Activated CD8-positive, alpha-beta T cell treated with anti-CD3 and anti-CD28 coated beads for 36 hours (primary cell): ENCODE measurements at regions not wholly inside any gene's neighbourhood (a gene's known extent, or its start where the extent isn't known, plus 50 kb on each side); places are given as distances from the start of the nearest gene placed in this dataset.

Experiments used
- ATAC-seq: fragments of 200-7000 bp; cut with Tn5 transposase; one replicate; pipeline ENCODE4 v1.10.0; 2021; ENCODE audit warnings: mild to moderate bottlenecking, moderate library complexity
- CTCF ChIA-PET: fragments of 350-600 bp; sonication (Branson Sonifier 250); formaldehyde crosslinking; loops from one replicate; lab custom pipeline; 2021; ENCODE audit warnings: antibody characterized with exemption; lab: Charles Lee
- POLR2A ChIA-PET: fragments of 350-600 bp; sonication (Branson Sonifier 250); formaldehyde crosslinking; loops from one replicate; lab custom pipeline; 2021; ENCODE audit warnings: antibody characterized with exemption; lab: Charles Lee
- DNase-seq: peaks from one replicate; pipeline ENCODE4 v3.0.0-alpha.2; 2020
- H3K27ac Mint-ChIP-seq: one replicate; pipeline ENCODE4 v1.8.0; 2021; ENCODE audit warnings: mild to moderate bottlenecking, mixed read lengths
- H3K27me3 Mint-ChIP-seq: one replicate; pipeline ENCODE4 v1.8.0; 2021; ENCODE audit warnings: mixed read lengths
- H3K36me3 Mint-ChIP-seq: one replicate; pipeline ENCODE4 v1.8.0; 2021; ENCODE audit warnings: low read depth, mixed read lengths
- H3K4me1 Mint-ChIP-seq: one replicate; pipeline ENCODE4 v1.8.0; 2021; ENCODE audit warnings: low read depth, mixed read lengths
- H3K4me3 Mint-ChIP-seq: one replicate; pipeline ENCODE4 v1.8.0; 2021; ENCODE audit warnings: mild to moderate bottlenecking, moderate library complexity, mixed read lengths
- H3K9me3 Mint-ChIP-seq: one replicate; pipeline ENCODE4 v1.8.0; 2021; ENCODE audit warnings: mixed read lengths
- CTCF ChIP-seq: fragments of 200-600 bp; IDR thresholded peaks from one replicate; pipeline ENCODE4 v1.8.0; 2022; ENCODE audit warnings: antibody characterized with exemption, mild to moderate bottlenecking
- intact Hi-C: fragments of 100-400 bp; cut with micrococcal nuclease; formaldehyde crosslinking; loops from one replicate; pipeline ENCODE4 v1.10.0; 2022

GRCh38 chrX:9172464-9172850, 138.5 kb upstream of the FAM9B start:
- DNase-seq (no peak), ATAC-seq (no peak)
- CTCF ChIA-PET: interaction anchor here (0.8 kb wide), 1 partner anchor 10 kb away, joined by 5 read pairs; no protein-coding TSS in a partner anchor
- Mint-ChIP-seq H3K27me3 (no peaks in the 10 kb centered on the region), H3K9me3 (peaks cover 4% of the 10 kb centered on the region), H3K36me3 (peaks cover 3% of the 10 kb centered on the region), H3K4me1 (no peaks in the 10 kb centered on the region), H3K27ac (no peak overlapping the region), H3K4me3 (no peak overlapping the region)
- no peak for TF ChIP-seq CTCF
- intact Hi-C loops: no loop called here
- POLR2A ChIA-PET: no interaction called here

GRCh38 chrX:9180623-9181022, 146.7 kb upstream of the FAM9B start:
- ChIA-PET CTCF (interaction anchor here (1.4 kb wide), 1 partner anchor 133 kb away, joined by 3 read pairs; no protein-coding TSS in a partner anchor), POLR2A (no interaction called here)
- TF ChIP-seq CTCF: no peak
- ATAC-seq: no peak
- H3K27me3 Mint-ChIP-seq: no peaks in the 10 kb centered on the region
- no peak for DNase-seq
- H3K9me3 Mint-ChIP-seq: peaks cover 4% of the 10 kb centered on the region
- H3K4me1 Mint-ChIP-seq: no peaks in the 10 kb centered on the region
- no peaks in the 10 kb centered on the region for H3K36me3 Mint-ChIP-seq
- no peak overlapping the region for H3K4me3 Mint-ChIP-seq
- intact Hi-C loops: no loop called here
- no peak overlapping the region for H3K27ac Mint-ChIP-seq

DNA sequence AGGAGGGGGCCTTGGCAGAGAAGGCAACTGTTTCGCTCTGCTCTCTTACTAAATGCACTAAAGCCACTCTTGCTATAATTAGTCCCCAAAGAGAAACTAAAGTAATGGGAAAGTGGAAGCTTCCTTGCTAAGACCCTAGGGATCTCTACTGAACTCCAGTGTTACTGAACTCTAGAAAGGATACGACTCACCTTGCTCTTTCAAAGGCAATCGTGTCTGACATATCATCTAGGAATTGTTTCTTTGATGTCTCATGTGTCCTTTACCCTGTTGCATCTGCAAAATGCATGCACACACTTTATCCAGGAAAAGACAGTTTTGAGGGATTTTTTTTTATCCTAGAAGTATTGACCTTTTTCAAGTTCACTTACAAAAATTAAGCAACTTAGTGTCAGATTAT, 148.1 kb upstream of the FAM9B start:
- no peak overlapping the region for H3K4me3 Mint-ChIP-seq
- DNase-seq: no peak
- no peak overlapping the region for H3K27ac Mint-ChIP-seq
- intact Hi-C loops: no loop called here
- no peaks in the 10 kb centered on the region for H3K4me1 Mint-ChIP-seq
- H3K27me3 Mint-ChIP-seq: no peaks in the 10 kb centered on the region
- H3K36me3 Mint-ChIP-seq: no peaks in the 10 kb centered on the region
- peaks cover 4% of the 10 kb centered on the region for H3K9me3 Mint-ChIP-seq
- no peak for TF ChIP-seq CTCF
- CTCF ChIA-PET: interaction anchor here (1.3 kb wide), 1 partner anchor 10 kb away, joined by 5 read pairs; no protein-coding TSS in a partner anchor
- POLR2A ChIA-PET: no interaction called here
- no peak for ATAC-seq

DNA sequence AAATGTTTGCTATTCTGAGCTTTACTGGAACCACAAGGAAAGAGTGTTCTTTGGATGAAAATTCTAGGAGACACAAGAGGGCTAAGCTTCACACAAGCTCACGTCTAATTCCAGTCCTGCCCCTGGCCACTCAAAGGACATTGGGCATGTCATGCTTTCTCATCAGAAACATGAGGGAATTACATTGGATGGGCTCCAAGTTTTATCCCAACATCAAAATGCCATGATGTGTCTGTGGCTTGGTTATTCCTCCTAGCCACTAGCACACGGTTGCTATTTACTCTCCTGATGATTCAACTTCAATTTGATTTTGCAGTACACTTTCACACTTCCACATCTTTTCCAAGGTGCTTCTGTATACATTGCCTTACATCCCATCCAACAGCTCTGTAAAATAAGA, 149.6 kb upstream of the FAM9B start:
- ATAC-seq (no peak), DNase-seq (no peak)
- Mint-ChIP-seq H3K27me3 (no peaks in the 10 kb centered on the region), H3K9me3 (peaks cover 4% of the 10 kb centered on the region), H3K36me3 (no peaks in the 10 kb centered on the region), H3K27ac (no peak overlapping the region), H3K4me1 (no peaks in the 10 kb centered on the region), H3K4me3 (no peak overlapping the region)
- POLR2A ChIA-PET: interaction anchor here (0.7 kb wide), 1 partner anchor 433 kb away, joined by 3 read pairs; no protein-coding TSS in a partner anchor
- CTCF ChIA-PET: interaction anchor here (1.3 kb wide), 1 partner anchor 12 kb away, joined by 5 read pairs; no protein-coding TSS in a partner anchor
- no peak for TF ChIP-seq CTCF
- intact Hi-C loops: no loop called here

- TF ChIP-seq CTCF: no peak
- H3K27ac Mint-ChIP-seq: no peak overlapping the region
- ChIA-PET POLR2A (interaction anchor here (0.6 kb wide), 1 partner anchor 25 kb away, joined by 3 read pairs; no protein-coding TSS in a partner anchor), CTCF (no interaction called here)
- ATAC-seq (no peak), DNase-seq (no peak)
- no peaks in the 10 kb centered on the region for H3K4me1 Mint-ChIP-seq
- H3K4me3 Mint-ChIP-seq: no peak overlapping the region
- no peaks in the 10 kb centered on the region for H3K9me3 Mint-ChIP-seq
- H3K36me3 Mint-ChIP-seq: no peaks in the 10 kb centered on the region
- no peaks in the 10 kb centered on the region for H3K27me3 Mint-ChIP-seq
- intact Hi-C loops: no loop called here
Observed at GRCh38 chrX:9184211-9184610, 150.3 kb upstream of the FAM9B start.
